Small intestine (tissue), 7 donors: ENCODE measurements at regions not wholly inside any gene's neighbourhood (a gene's known extent, or its start where the extent isn't known, plus 50 kb on each side); places are given as distances from the start of the nearest gene placed in this dataset.

ENCODE experiments used
- DNase-seq, 2 donors: peaks; one replicate each; pipeline versions ENCODE4 v3.0.0 to v3.0.0-alpha.2; 2013
- FAIRE-seq: peaks from 2 replicates; lab custom pipeline; 2012; peaks lifted over from hg19 to GRCh38; lab: Jason Lieb, UNC
- H3K27ac ChIP-seq, 3 donors: one replicate each; pipeline ENCODE4 v1.5.1; 2013; ENCODE audit warnings: low read length in 2 of 3, mild to moderate bottlenecking in 2 of 3, control low read depth in 1 of 3, inconsistent platforms in 1 of 3, low read depth in 1 of 3, moderate library complexity in 1 of 3
- H3K27me3 ChIP-seq, 3 donors: one replicate each; pipeline ENCODE4 v1.6.1; 2013; ENCODE audit warnings: low read length in 3 of 3, inconsistent platforms in 1 of 3; ENCODE audit not compliant: control insufficient read depth in 3 of 3, insufficient read depth in 3 of 3
- H3K36me3 ChIP-seq, 3 donors: one replicate each; pipeline ENCODE4 v1.6.1; 2013; ENCODE audit warnings: low read length in 3 of 3, inconsistent platforms in 1 of 3, low read depth in 1 of 3, mild to moderate bottlenecking in 1 of 3, moderate library complexity in 1 of 3; ENCODE audit not compliant: control insufficient read depth in 3 of 3, insufficient read depth in 2 of 3
- H3K4me1 ChIP-seq, 3 donors: one replicate each; pipeline ENCODE4 v1.6.1; 2013; ENCODE audit warnings: low read length in 2 of 3, inconsistent platforms in 1 of 3, low read depth in 1 of 3, mild to moderate bottlenecking in 1 of 3, moderate library complexity in 1 of 3; ENCODE audit not compliant: control insufficient read depth in 3 of 3, insufficient read depth in 2 of 3
- H3K4me3 ChIP-seq, 3 donors: one replicate each; pipeline ENCODE4 v1.5.1; 2013; ENCODE audit warnings: low read length in 3 of 3, control low read depth in 1 of 3, inconsistent platforms in 1 of 3, low read depth in 1 of 3, mild to moderate bottlenecking in 1 of 3, moderate library complexity in 1 of 3
- H3K9me3 ChIP-seq, 2 donors: one replicate each; pipeline ENCODE4 v1.6.1; 2013; ENCODE audit warnings: low read depth in 1 of 2, low read length in 1 of 2; ENCODE audit not compliant: control insufficient read depth in 2 of 2, insufficient read depth in 1 of 2
- WGBS, 3 donors: extraction: QIAGEN DNeasy Blood & Tissue Kit; methylation state at CpG; one replicate each; pipeline ENCODE4 v1.1.7; 2013; 5-methylcytosine and 5-hydroxymethylcytosine counted together
- donor health status: healthy with polysubstance abuse.
- donor health status: control.
- donor health status: control.
- donor health status: Bipolar disorder and iron deficiency.
- donor health status: healthy.

- FAIRE-seq (no peak), DNase-seq (peak; percentile 6 to 38)
- WGBS, 3 donors: 4 to 10% (median 8%) methylated on average over 1 of the region's 1 CpG
- Histone ChIP-seq H3K4me1 (no peaks in the 10 kb centered on the region), H3K36me3 (no peaks in the 10 kb centered on the region), H3K9me3 (no peaks in the 10 kb centered on the region), H3K4me3 (no peak overlapping the region), H3K27ac (no peak overlapping the region), H3K27me3 (no peaks in the 10 kb centered on the region)
Measured at GRCh38 chr2:185208261-185208660, 530.3 kb upstream of the FSIP2 start.

GRCh38 chr2:185215497-185215896 is 523.1 kb upstream of the FSIP2 start:
- H3K27me3 ChIP-seq: no peaks in the 10 kb centered on the region
- H3K4me1 ChIP-seq: no peaks in the 10 kb centered on the region
- H3K27ac ChIP-seq: no peak overlapping the region
- H3K36me3 ChIP-seq: no peaks in the 10 kb centered on the region
- FAIRE-seq (no peak), DNase-seq (no peak)
- WGBS, 3 donors: 31 to 43% (median 35%) methylated on average over 3 of the region's 3 CpGs
- no peak overlapping the region for H3K4me3 ChIP-seq
- no peaks in the 10 kb centered on the region for H3K9me3 ChIP-seq

GRCh38 chr2:185219981-185220380 is 518.6 kb upstream of the FSIP2 start:
- DNase-seq (no peak), FAIRE-seq (no peak)
- H3K36me3 ChIP-seq: no peaks in the 10 kb centered on the region
- H3K27ac ChIP-seq: no peak overlapping the region
- H3K9me3 ChIP-seq: no peaks in the 10 kb centered on the region
- H3K27me3 ChIP-seq: no peaks in the 10 kb centered on the region
- WGBS, 3 donors: 67 to 68% (median 68%) methylated on average over 3 of the region's 3 CpGs
- no peaks in the 10 kb centered on the region for H3K4me1 ChIP-seq
- H3K4me3 ChIP-seq: no peak overlapping the region

GRCh38 chr2:185222311-185222710 is 516.3 kb upstream of the FSIP2 start:
- H3K4me1 ChIP-seq: no peaks in the 10 kb centered on the region
- 71 to 87% (median 78%) methylated on average over 1 of the region's 1 CpG for WGBS, 3 donors

DNA sequence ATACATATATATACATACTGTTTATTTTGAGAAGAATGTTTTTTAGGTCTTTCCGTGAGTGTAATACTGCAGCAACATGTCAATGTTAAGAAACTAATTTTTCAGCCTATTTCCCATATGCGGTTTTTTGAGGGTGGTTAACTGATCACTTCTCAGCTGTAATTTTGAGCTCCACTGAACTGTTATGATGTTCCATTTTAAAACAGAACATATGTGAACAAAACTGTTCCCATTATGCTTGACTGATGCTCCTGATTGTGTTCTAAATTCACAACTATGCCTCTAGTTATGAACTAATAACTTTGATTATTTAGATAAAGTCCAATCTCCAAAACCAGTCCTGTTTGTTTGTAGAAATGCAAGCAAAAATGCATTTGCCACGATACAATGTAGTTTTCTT is 511.2 kb upstream of the FSIP2 start:
- no peak for FAIRE-seq
- H3K27ac ChIP-seq: no peak overlapping the region
- no peaks in the 10 kb centered on the region for H3K4me1 ChIP-seq
- H3K36me3 ChIP-seq: no peaks in the 10 kb centered on the region
- no peaks in the 10 kb centered on the region for H3K27me3 ChIP-seq
- 64 to 84% (median 70%) methylated on average over 3 of the region's 3 CpGs for WGBS, 3 donors
- H3K4me3 ChIP-seq: no peak overlapping the region
- no peak for DNase-seq
- no peaks in the 10 kb centered on the region for H3K9me3 ChIP-seq

More at GRCh38 chr2:185222311-185222710, 516.3 kb upstream of the FSIP2 start:
- Histone ChIP-seq H3K27me3 (no peaks in the 10 kb centered on the region), H3K9me3 (no peaks in the 10 kb centered on the region), H3K4me3 (no peak overlapping the region), H3K36me3 (no peaks in the 10 kb centered on the region), H3K27ac (no peak overlapping the region)
- DNase-seq: no peak
- no peak for FAIRE-seq

DNA sequence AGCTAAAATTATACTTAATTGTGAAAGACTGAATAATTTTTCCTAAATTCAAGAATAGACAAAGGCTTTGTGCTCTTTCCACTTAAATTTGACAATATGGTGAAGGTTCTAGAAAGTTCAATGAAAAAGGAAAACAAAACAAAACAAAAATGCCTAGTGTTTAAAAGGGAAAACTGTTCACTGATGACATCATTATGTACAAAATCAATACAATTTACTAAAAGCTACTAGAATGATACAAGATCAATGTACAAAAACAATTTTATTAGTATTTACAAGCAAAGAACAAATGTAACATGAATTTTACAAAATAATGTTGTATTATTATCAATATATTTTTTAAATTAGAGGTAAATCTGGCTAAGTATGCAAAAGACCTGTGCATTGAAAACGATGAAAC is 499.1 kb upstream of the FSIP2 start:
- no peaks in the 10 kb centered on the region for H3K27me3 ChIP-seq
- no peak for DNase-seq

DNA sequence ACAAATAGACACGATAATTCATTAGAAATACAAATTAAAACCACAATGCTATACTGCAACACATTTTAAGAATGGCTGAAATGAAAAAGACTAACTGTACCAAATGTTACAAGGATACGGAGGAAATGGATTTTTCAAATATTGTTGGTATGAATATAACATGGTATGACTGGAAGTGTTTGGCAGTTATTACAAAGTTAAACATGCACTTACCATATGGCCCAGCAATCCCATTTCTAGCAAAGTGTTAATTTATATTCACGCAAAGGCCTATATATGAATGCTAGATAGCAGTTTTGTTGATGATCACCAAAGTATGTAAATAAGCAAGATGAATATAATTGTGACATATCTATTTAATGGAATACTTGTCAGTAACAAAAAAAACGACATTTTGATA is 497.8 kb upstream of the FSIP2 start:
- Histone ChIP-seq H3K4me1 (no peaks in the 10 kb centered on the region), H3K9me3 (no peaks in the 10 kb centered on the region), H3K4me3 (no peak overlapping the region), H3K27ac (no peak overlapping the region), H3K27me3 (no peaks in the 10 kb centered on the region), H3K36me3 (no peaks in the 10 kb centered on the region)
- no peak for DNase-seq
- WGBS, 3 donors: 63 to 74% (median 73%) methylated on average over 4 of the region's 4 CpGs
- no peak for FAIRE-seq

More for the DNA sequence above, 499.1 kb upstream of the FSIP2 start:
- FAIRE-seq: peak; percentile 41
- no peaks in the 10 kb centered on the region for H3K9me3 ChIP-seq
- no peak overlapping the region for H3K4me3 ChIP-seq
- 61 to 88% (median 74%) methylated on average over 1 of the region's 1 CpG for WGBS, 3 donors
- no peak overlapping the region for H3K27ac ChIP-seq
- no peaks in the 10 kb centered on the region for H3K4me1 ChIP-seq
- no peaks in the 10 kb centered on the region for H3K36me3 ChIP-seq

- WGBS, 3 donors: 85 to 90% (median 90%) methylated on average over 13 of the region's 13 CpGs
- Histone ChIP-seq H3K27me3 (no peaks in the 10 kb centered on the region), H3K4me1 (no peaks in the 10 kb centered on the region), H3K36me3 (no peaks in the 10 kb centered on the region), H3K27ac (no peak overlapping the region), H3K4me3 (no peak overlapping the region), H3K9me3 (no peaks in the 10 kb centered on the region)
- DNase-seq: no peak
- FAIRE-seq: no peak
Measured at GRCh38 chr2:185241556-185241955, 497.0 kb upstream of the FSIP2 start.

GRCh38 chr2:185242462-185242861 is 496.1 kb upstream of the FSIP2 start:
- no peak overlapping the region for H3K27ac ChIP-seq
- H3K4me1 ChIP-seq: no peaks in the 10 kb centered on the region
- DNase-seq (no peak), FAIRE-seq (no peak)
- no peaks in the 10 kb centered on the region for H3K9me3 ChIP-seq
- no peaks in the 10 kb centered on the region for H3K27me3 ChIP-seq
- no peak overlapping the region for H3K4me3 ChIP-seq
- WGBS, 3 donors: 72 to 78% (median 75%) methylated on average over 2 of the region's 2 CpGs
- no peaks in the 10 kb centered on the region for H3K36me3 ChIP-seq
